Large intestine (tissue), 3 donors: ENCODE measurements at regions not wholly inside any gene's neighbourhood (a gene's known extent, or its start where the extent isn't known, plus 50 kb on each side); places are given as distances from the start of the nearest gene placed in this dataset.
"Not testable (repeated sequence)": the region's sequence is repeated elsewhere in the genome, so short reads cannot be mapped to it uniquely, and the experiment has no call there.

Source experiments
- DNase-seq, 2 donors: peaks; one replicate each; pipeline versions ENCODE4 v3.0.0 to v3.0.0-alpha.2; 2013
- H3K27ac ChIP-seq: one replicate; pipeline ENCODE4 v1.5.1; 2013; ENCODE audit warnings: low read length
- H3K27me3 ChIP-seq: 2 replicates; pipeline ENCODE4 v1.6.1; 2013; ENCODE audit warnings: low read length; ENCODE audit not compliant: control insufficient read depth, insufficient read depth
- H3K36me3 ChIP-seq: 2 replicates; pipeline ENCODE4 v1.6.1; 2013; ENCODE audit warnings: low read length; ENCODE audit not compliant: control insufficient read depth, insufficient read depth
- H3K4me1 ChIP-seq: one replicate; pipeline ENCODE4 v1.6.1; 2013; ENCODE audit warnings: low read length; ENCODE audit not compliant: control insufficient read depth, insufficient read depth
- H3K4me3 ChIP-seq: one replicate; pipeline ENCODE4 v1.5.1; 2013; ENCODE audit warnings: low read length
- H3K9me3 ChIP-seq: one replicate; pipeline ENCODE4 v1.6.1; 2013; ENCODE audit warnings: mild to moderate bottlenecking, low read depth, low read length, moderate library complexity; ENCODE audit not compliant: control insufficient read depth
- WGBS: methylation state at CpG from one replicate; pipeline ENCODE4 v1.1.5; 2013; ENCODE audit warnings: low lambda C conversion rate; ENCODE audit not compliant: insufficient coverage; 5-methylcytosine and 5-hydroxymethylcytosine counted together

GRCh38 chr2:163046615-163047014, 208.0 kb upstream of the KCNH7 start:
- 100% methylated on average over 2 of the region's 2 CpGs for WGBS
- Histone ChIP-seq H3K27me3 (no peaks in the 10 kb centered on the region), H3K4me1 (no peaks in the 10 kb centered on the region), H3K36me3 (no peaks in the 10 kb centered on the region), H3K27ac (no peak overlapping the region), H3K9me3 (no peaks in the 10 kb centered on the region), H3K4me3 (no peak overlapping the region)
- no peak for DNase-seq

- H3K9me3 ChIP-seq, result no peaks in the 10 kb centered on the region
- 78% methylated on average over 1 of the region's 2 CpGs for WGBS
- no peaks in the 10 kb centered on the region for H3K27me3 ChIP-seq
Observed at GRCh38 chr2:163045830-163046229, 207.3 kb upstream of the KCNH7 start.

GRCh38 chr2:163044114-163044513, 205.5 kb upstream of the KCNH7 start:
- H3K27ac ChIP-seq, result no peak overlapping the region
- H3K27me3 ChIP-seq, result no peaks in the 10 kb centered on the region
- H3K4me3 ChIP-seq, result no peak overlapping the region
- no peaks in the 10 kb centered on the region for H3K4me1 ChIP-seq
- no peaks in the 10 kb centered on the region for H3K9me3 ChIP-seq
- WGBS, result no CpG with 5 or more reads among the region's 3 CpGs
- H3K36me3 ChIP-seq, result no peaks in the 10 kb centered on the region
- DNase-seq, result peak in 1 of 2 donors; percentile 9

More at GRCh38 chr2:163045830-163046229, 207.3 kb upstream of the KCNH7 start:
- Histone ChIP-seq H3K4me3 (no peak overlapping the region), H3K36me3 (no peaks in the 10 kb centered on the region), H3K27ac (no peak overlapping the region), H3K4me1 (no peaks in the 10 kb centered on the region)
- DNase-seq, result no peak

GRCh38 chr2:163043201-163043600, 204.6 kb upstream of the KCNH7 start:
- H3K9me3 ChIP-seq, result no peaks in the 10 kb centered on the region
- no CpG with 5 or more reads among the region's 1 CpG for WGBS
- H3K4me1 ChIP-seq, result no peaks in the 10 kb centered on the region

GRCh38 chr2:163039266-163039665, 200.7 kb upstream of the KCNH7 start:
- H3K9me3 ChIP-seq, result no peaks in the 10 kb centered on the region
- H3K27me3 ChIP-seq, result no peaks in the 10 kb centered on the region
- H3K36me3 ChIP-seq, result no peaks in the 10 kb centered on the region
- H3K27ac ChIP-seq, result no peak overlapping the region
- 83% methylated on average over 1 of the region's 3 CpGs for WGBS
- H3K4me3 ChIP-seq, result no peak overlapping the region
- no peak for DNase-seq
- H3K4me1 ChIP-seq, result no peaks in the 10 kb centered on the region

More at GRCh38 chr2:163043201-163043600, 204.6 kb upstream of the KCNH7 start:
- no peaks in the 10 kb centered on the region for H3K36me3 ChIP-seq
- H3K4me3 ChIP-seq, result no peak overlapping the region
- no peak for DNase-seq
- H3K27me3 ChIP-seq, result no peaks in the 10 kb centered on the region
- H3K27ac ChIP-seq, result no peak overlapping the region

- Histone ChIP-seq H3K9me3 (peaks cover 5% of the 10 kb centered on the region), H3K4me3 (no peak overlapping the region), H3K4me1 (no peaks in the 10 kb centered on the region), H3K27ac (no peak overlapping the region), H3K36me3 (no peaks in the 10 kb centered on the region), H3K27me3 (no peaks in the 10 kb centered on the region)
- no peak for DNase-seq
- WGBS, result 90% methylated on average over 1 of the region's 2 CpGs
Observed at GRCh38 chr2:163028807-163029206, 190.2 kb upstream of the KCNH7 start.

GRCh38 chr2:163026136-163026775, 187.7 kb upstream of the KCNH7 start:
- H3K27ac ChIP-seq, DNase-seq, H3K9me3 ChIP-seq, H3K36me3 ChIP-seq, H3K4me3 ChIP-seq, H3K27me3 ChIP-seq, H3K4me1 ChIP-seq: not testable (repeated sequence)
- WGBS, result no CpG with 5 or more reads among the region's 43 CpGs

GRCh38 chr2:163016882-163017281, 178.3 kb upstream of the KCNH7 start:
- DNase-seq, H3K4me3 ChIP-seq, H3K36me3 ChIP-seq, H3K9me3 ChIP-seq, H3K4me1 ChIP-seq, H3K27me3 ChIP-seq, H3K27ac ChIP-seq: not testable (repeated sequence)
- no CpG with 5 or more reads among the region's 5 CpGs for WGBS

GRCh38 chr2:163011000-163011399, 172.4 kb upstream of the KCNH7 start:
- H3K27ac ChIP-seq, result no peak overlapping the region
- no peak for DNase-seq
- H3K27me3 ChIP-seq, result no peaks in the 10 kb centered on the region
- H3K4me3 ChIP-seq, result no peak overlapping the region
- H3K9me3 ChIP-seq, result no peaks in the 10 kb centered on the region
- H3K4me1 ChIP-seq, result no peaks in the 10 kb centered on the region
- WGBS, result no CpG with 5 or more reads among the region's 1 CpG
- H3K36me3 ChIP-seq, result no peaks in the 10 kb centered on the region

- 100% methylated on average over 1 of the region's 2 CpGs for WGBS
- Histone ChIP-seq H3K4me3 (no peak overlapping the region), H3K9me3 (no peaks in the 10 kb centered on the region), H3K27ac (no peak overlapping the region), H3K27me3 (no peaks in the 10 kb centered on the region), H3K4me1 (no peaks in the 10 kb centered on the region), H3K36me3 (no peaks in the 10 kb centered on the region)
- DNase-seq, result no peak
Observed at GRCh38 chr2:163008642-163009041, 170.1 kb upstream of the KCNH7 start.

GRCh38 chr2:162994718-162995117, 156.2 kb upstream of the KCNH7 start:
- no peak overlapping the region for H3K4me3 ChIP-seq
- H3K36me3 ChIP-seq, result no peaks in the 10 kb centered on the region
- no peak overlapping the region for H3K27ac ChIP-seq
- no peaks in the 10 kb centered on the region for H3K27me3 ChIP-seq
- H3K4me1 ChIP-seq, result no peaks in the 10 kb centered on the region
- no peak for DNase-seq
- H3K9me3 ChIP-seq, result no peaks in the 10 kb centered on the region
